GM19455 (cell line): ENCODE measurements at regions not wholly inside any gene's neighbourhood (a gene's known extent, or its start where the extent isn't known, plus 50 kb on each side); places are given as distances from the start of the nearest gene placed in this dataset.

ENCODE experiments used
- ATAC-seq: cut with Tn5 transposase; IDR thresholded peaks from one replicate; pipeline ENCODE4 v1.9.1; 2021; ENCODE audit not compliant: unreplicated experiment

DNA sequence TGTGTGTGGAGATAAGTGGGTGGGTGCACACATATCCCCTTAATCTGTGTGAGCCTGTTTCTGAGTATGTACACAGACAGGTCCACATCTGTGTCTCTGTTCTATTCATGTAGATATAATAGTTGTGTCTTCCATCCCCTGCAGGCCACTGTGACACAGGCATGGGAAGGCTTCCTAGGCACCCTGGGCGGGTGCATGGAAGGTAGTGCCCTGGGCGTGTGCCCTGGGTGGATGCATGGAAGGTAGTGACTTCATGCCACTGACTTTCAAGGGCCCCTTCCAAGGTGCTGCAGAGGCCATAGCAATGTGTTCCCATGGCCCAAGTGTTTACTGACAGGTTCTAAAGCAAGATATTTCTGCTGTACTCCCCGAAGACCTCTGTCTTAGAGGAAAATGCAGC is 462.5 kb upstream of the HS6ST1 start:
- no peak for ATAC-seq

DNA sequence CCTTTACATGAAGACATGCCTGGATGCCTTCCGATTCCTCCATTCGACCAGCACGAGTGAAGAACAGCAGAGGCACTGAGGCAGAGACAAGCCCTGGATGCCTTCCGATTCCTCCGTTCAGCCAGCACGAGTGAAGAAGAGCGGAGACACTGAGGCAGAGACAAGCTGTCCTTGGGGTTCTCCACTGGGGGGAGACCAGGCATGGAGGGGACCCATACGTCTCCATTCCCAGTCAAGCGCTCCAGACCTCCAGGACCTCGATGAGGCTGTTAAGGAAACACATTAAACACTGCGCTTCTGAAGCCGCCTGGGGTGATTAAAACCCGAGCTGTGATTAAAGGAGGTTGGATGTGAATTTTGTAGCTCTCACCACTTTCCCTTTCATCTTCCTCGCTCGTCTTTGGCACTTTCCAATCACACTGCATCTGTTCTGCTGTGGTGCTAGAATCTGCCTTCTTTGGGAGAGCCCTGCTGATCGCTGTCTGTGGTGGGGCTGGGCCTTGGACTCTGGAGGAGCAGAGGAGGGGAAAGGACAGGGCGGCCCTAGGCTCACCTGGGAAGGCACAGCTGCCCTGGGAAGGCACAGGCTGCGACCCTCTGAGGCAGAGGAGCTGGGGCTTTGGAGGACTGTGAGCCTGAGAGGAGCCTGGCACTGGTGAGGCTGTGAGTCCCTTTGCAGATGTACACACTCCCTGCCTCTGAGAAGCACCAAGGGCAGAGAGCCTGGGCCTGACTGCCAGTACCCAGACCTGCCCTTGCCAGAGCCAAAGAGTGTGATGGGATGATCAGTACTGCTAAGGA is 463.1 kb upstream of the HS6ST1 start:
- no peak for ATAC-seq

GRCh38 chr2:128782411-128783192 is 463.9 kb upstream of the HS6ST1 start:
- no peak for ATAC-seq

DNA sequence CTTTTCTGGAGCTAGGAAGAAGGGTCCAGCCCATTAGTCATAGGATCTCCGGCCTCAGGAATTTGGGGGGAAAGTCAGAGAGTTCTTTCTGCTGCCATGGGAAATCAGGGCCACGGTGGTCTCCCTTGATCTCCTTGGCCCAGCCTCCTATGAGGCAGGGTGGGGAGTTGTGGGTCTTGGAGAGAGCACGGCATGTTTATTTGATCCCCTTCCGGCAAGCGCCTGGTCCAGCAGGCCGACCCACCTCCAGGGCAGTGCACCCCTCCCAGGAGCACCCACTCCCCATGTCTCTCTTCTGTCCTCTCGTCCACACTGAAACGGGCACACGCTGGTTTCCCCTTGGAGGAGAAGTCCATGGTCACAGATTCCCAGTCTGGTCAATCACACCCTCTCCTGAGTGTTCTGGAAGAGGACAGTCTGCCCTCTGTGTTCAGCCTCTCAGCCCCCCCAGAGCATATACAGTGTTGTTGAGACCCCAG is 464.6 kb upstream of the HS6ST1 start:
- no peak for ATAC-seq

GRCh38 chr2:128783896-128784295 is 465.2 kb upstream of the HS6ST1 start:
- ATAC-seq = no peak

DNA sequence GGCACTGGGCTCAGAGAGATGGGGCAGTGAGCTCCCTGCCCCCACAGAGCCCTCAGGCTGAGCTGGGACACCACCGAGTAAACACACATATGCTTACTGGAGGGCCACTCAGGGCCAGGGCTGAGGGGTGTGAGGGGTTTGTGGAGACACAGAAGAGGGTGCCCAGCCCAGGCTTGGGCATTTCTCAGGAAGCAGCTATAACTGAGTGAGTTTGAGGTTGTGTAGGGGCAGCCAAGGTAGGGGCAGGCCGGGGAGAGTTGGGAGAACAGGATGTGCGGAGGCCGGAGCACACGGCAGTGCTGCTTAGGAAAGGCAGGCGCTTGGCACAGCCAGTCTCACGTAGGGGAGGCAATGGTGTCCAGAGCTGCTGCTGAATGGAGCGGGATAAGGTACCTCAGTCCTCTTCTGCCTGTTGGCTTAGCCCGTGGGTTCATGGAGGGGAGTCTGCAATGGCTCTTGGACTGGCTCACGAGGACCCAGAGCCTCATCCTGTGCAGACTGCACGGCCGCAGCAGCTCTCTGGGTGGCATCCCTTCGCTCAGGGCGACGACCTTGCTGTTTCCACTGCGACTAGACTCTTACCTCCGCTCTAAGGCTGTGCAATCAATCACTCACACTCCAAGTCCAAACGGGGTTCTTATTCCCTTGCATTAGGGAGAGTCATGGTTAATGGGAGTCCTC is 466.1 kb upstream of the HS6ST1 start:
- no peak for ATAC-seq

DNA sequence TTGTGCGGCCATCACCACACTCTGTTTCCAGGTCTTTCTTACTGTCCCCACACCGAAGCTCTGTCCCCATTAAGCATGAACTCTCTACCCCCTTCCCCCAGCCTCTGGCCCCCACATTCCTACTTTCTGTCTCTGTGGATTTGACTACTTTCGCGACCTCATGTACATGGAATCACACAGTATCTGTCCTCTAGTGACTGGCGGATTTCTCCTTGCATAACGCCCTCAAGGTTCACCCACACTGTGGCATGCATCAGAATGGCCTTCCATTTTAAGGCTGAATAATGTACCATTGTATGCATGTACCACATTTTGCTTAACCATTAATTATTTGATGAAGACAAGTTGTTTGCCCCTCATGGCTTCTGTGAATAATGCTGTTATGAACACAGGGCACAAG is 467.6 kb upstream of the HS6ST1 start:
- no peak for ATAC-seq

DNA sequence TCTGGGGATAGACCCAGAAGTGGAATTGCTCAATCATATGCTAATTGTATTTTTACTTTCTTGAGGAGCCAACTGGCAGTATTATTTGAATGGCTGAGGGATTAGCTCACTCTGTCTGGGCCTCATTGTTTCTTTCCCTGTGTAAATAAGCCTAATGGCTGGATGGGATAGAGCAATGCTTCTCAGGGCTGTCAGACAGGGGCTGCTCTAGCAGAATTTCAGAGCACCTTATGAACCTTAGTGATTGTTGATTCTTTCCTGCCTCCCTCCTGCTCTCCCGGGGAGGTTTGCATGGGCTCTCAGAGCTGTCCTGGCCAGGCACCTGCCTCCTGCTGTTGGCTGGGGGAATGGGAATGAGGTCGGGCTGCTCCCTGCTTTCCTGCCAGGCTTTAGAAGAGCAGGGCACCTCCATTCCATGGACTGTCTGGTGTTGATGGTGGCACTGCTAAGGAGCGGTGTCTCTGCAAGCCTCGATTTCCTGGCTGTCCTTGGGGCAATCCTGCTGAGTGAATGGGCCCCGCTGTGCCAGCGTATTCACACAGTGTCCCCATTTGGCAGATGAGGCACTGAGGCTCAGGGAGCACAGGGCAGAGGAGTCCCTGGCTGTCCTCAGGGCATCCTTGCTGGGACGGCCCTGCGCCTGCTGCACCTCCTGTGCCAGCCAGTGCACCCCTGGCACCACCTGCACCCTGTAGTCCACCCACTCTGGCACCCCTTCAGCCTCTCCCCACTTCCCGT is 468.2 kb upstream of the HS6ST1 start:
- no peak for ATAC-seq

- ATAC-seq = no peak
Measured at GRCh38 chr2:128787616-128788015, 468.9 kb upstream of the HS6ST1 start.

- no peak for ATAC-seq
Measured at GRCh38 chr2:128788636-128789220, 470.1 kb upstream of the HS6ST1 start.

DNA sequence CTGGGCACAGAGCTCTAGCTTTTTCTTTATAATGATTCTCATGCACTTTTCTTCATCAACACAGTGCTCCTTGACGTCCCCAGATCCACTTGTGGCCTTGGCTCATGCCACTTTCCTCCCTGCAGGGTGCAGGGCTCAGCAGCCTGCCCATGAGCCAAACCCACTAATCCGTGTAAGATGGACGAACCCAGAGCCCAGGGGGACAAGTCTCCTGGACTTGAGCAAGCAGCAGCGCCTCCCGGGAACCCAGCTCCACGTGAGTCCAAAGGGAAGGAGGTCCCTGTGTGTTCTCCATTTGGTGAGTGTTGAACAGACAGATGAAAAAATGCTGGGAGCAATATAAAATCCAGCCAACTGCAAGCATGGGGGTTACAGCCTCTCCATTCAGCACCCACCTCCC is 470.6 kb upstream of the HS6ST1 start:
- ATAC-seq = no peak

DNA sequence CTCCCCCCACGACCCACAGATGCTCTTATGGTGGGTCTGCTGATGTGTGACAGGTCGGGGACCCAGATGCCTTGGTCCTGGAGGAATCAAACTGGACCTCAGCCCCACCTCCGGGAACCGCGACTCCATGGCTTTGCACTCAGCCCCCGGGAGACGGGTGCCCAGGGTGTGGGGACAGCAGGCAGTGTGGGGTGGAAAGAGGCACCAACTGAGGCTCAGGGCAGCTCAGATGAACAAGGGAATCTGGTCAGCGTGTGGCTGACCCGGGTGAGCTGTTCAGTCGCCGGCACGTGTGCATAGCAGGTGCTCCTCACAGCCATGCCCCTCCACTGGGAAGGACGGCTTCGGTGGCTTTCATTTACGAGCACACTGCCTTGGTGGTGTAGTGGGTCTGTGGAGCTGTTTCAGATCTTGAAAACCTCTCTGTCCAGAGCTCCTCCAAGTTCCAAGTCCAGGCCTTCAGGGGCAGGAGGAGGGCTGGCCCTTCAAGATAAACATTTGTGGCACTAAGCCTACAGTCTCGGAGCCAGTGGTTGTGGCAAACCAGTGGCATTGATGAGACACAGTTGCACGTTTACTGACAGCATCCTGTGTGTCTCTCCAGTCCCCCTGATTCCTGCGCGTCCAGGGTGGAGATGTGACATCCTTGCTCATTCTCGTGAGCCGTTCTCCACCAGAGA is 471.2 kb upstream of the HS6ST1 start:
- ATAC-seq = no peak

DNA sequence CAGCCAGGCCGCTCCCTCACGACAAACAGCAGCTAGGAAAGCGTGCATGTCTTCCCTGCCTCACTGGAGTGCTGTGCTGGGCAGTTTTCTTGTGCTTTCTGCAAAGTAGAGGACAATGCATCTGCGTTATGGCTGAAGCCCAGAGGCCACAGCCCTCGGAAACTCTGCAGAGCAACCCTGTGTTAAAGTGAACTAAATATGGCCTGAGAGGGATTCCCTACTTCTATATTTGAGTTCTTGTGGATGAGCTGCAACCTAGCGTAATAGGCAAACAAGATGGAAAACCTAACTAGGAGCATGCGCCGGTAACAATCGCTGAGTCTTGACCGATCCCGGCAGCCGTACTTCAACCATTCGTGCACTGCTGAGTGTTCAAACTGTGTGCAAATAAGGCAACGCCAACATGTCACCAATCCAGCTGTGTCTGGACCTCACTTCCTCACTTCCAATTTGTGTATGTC is 471.9 kb upstream of the HS6ST1 start:
- ATAC-seq = no peak

DNA sequence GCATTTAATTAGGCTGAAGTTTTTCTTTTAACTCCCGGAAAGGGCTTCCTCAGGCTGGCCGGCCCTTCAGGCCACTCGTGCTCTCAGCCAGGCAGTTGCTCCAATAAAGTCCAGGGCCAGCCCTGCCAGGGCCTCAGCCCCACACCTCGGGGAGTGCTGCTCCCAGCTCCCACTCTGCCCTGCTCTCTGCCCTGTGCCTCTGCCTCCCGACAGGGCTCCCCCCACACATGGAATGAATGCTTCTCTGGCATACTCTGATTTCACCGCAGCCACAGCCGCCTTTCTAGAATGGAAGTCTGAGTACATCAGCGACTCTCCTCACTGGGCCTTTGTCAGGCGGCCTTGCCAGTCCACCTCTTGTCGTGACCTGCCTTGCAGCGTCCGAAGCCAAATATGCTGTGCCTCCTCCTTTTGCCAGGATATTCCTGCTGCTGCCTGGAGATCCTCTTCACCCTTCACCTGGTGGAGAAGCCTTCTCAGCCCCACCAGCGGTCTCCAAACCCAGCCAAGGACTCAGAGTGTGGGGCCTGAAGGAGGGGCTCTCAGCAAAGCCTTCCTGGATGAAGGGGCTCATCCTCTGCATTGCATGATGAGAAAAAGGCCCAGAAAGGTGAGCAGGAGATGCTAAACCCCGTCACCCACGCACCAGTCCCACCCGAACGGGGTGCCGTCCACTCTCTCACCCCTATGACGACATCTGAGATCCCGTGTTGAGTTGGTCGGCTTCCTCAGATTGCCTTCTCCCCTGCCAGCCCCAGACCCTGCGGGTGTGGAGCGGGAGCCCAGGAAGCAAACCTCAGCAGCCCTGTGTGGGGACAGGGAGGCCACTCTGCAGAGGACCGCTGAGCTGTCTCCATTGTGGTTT is 472.7 kb upstream of the HS6ST1 start:
- ATAC-seq = no peak

GRCh38 chr2:128791985-128792320 is 473.3 kb upstream of the HS6ST1 start:
- no peak for ATAC-seq

- ATAC-seq = no peak
Measured at GRCh38 chr2:128792476-128793054, 473.9 kb upstream of the HS6ST1 start.

- ATAC-seq = no peak
Measured at GRCh38 chr2:128793404-128793803, 474.7 kb upstream of the HS6ST1 start.

DNA sequence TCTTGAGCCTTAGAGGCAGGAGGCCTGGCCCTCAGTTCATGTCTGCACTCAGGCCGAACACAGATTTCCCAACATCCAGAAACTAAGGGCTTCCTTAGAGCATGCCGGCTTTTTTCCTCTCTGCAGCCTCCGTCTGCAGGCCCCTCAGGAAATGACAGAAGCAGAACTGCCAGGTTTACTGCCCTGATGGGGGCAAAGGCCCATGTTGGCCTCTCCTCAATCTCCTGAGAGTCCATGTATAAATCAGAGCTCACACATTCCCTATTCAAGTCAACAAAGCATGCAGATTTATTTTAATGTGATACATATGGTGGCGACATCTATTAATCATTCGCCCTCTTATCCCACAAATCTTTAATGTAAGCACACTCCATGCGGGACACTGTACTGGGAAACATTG is 475.6 kb upstream of the HS6ST1 start:
- ATAC-seq = no peak

- no peak for ATAC-seq
Measured at GRCh38 chr2:128796321-128796720, 477.7 kb upstream of the HS6ST1 start.
